GM19438 (cell line): ENCODE measurements at regions not wholly inside any gene's neighbourhood (a gene's known extent, or its start where the extent isn't known, plus 50 kb on each side); places are given as distances from the start of the nearest gene placed in this dataset.

Source experiments
- ATAC-seq: cut with Tn5 transposase; IDR thresholded peaks from one replicate; pipeline ENCODE4 v1.9.1; 2021; ENCODE audit warnings: low read depth; ENCODE audit not compliant: unreplicated experiment

GRCh38 chr6:22394691-22395090 lies 97.9 kb upstream of the PRL start:
- ATAC-seq: no peak

- ATAC-seq: no peak
These were observed 102.9 kb upstream of the PRL start for GRCh38 chr6:22399693-22400092.

- no peak for ATAC-seq
These were observed 104.4 kb upstream of the PRL start for GRCh38 chr6:22401206-22401605.

- no peak for ATAC-seq
These were observed 105.1 kb upstream of the PRL start for GRCh38 chr6:22401932-22402331.

- no peak for ATAC-seq
These were observed 112.7 kb upstream of the PRL start for GRCh38 chr6:22409486-22409885.

GRCh38 chr6:22411376-22412105 lies 114.7 kb upstream of the PRL start:
- ATAC-seq: no peak

GRCh38 chr6:22412994-22413393 lies 116.2 kb upstream of the PRL start:
- ATAC-seq: no peak

GRCh38 chr6:22413681-22414311 lies 117.0 kb upstream of the PRL start:
- ATAC-seq: no peak

- no peak for ATAC-seq
These were observed 121.9 kb upstream of the PRL start for GRCh38 chr6:22418714-22419113.

- no peak for ATAC-seq
These were observed 124.4 kb upstream of the PRL start for GRCh38 chr6:22421198-22421597.

- no peak for ATAC-seq
These were observed 127.4 kb upstream of the PRL start for GRCh38 chr6:22424196-22424595.

- ATAC-seq: no peak
These were observed 135.2 kb upstream of the PRL start for GRCh38 chr6:22432060-22432459.

- ATAC-seq: no peak
These were observed 135.6 kb upstream of the HDGFL1 start for GRCh38 chr6:22433745-22434144.

GRCh38 chr6:22435151-22435550 lies 134.2 kb upstream of the HDGFL1 start:
- ATAC-seq: no peak

GRCh38 chr6:22436134-22436533 lies 133.2 kb upstream of the HDGFL1 start:
- ATAC-seq: no peak

- no peak for ATAC-seq
These were observed 131.7 kb upstream of the HDGFL1 start for GRCh38 chr6:22437665-22438064.

GRCh38 chr6:22442826-22443225 lies 126.5 kb upstream of the HDGFL1 start:
- ATAC-seq: no peak

GRCh38 chr6:22444330-22444729 lies 125.0 kb upstream of the HDGFL1 start:
- no peak for ATAC-seq

GRCh38 chr6:22445946-22446345 lies 123.4 kb upstream of the HDGFL1 start:
- no peak for ATAC-seq

- ATAC-seq: no peak
These were observed 121.8 kb upstream of the HDGFL1 start for GRCh38 chr6:22447249-22448196.

GRCh38 chr6:22448291-22448711 lies 121.1 kb upstream of the HDGFL1 start:
- ATAC-seq: no peak
